Stimulated activated CD4-positive, alpha-beta T cell treated with anti-CD3 and anti-CD28 coated beads, Interleukin-2, amount 100 ng/mL, for 48 hours (primary cell): ENCODE measurements at regions not wholly inside any gene's neighbourhood (a gene's known extent, or its start where the extent isn't known, plus 50 kb on each side); places are given as distances from the start of the nearest gene placed in this dataset.
"Not testable (repeated sequence)": the region's sequence is repeated elsewhere in the genome, so short reads cannot be mapped to it uniquely, and the experiment has no call there.

Experiments
- DNase-seq, 2 donors: peaks; one replicate each; pipeline ENCODE4 v3.0.0-alpha.2; 2020

- DNase-seq: no peak
Observed at GRCh38 chr9:86997156-86997555, 49.9 kb upstream of the GAS1 start.

- DNase-seq: no peak
Observed at GRCh38 chr9:86997951-86998350, 50.6 kb upstream of the GAS1 start.

GRCh38 chr9:87002517-87002916, 55.2 kb upstream of the GAS1 start:
- no peak for DNase-seq

DNA sequence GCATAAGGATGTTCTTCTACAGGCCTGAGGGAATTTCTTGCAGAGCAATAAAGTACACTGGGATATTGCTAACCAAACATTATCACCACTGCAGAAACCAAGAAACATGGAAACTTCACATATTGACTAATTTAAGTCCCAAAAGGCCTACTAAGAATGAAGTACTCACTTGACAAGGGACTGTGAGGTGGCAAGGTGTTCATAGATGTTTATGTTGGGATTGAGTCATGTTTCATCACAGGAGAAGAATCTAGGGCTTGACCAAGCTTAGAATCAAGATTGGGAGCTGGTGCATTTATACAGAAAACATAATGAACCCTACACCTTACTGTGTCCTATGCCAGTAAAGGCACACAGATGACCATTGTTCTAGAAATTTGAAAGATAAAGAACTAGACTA, 56.7 kb upstream of the GAS1 start:
- no peak for DNase-seq

GRCh38 chr9:87006956-87007355, 59.6 kb upstream of the GAS1 start:
- no peak for DNase-seq

- DNase-seq: no peak
Observed at GRCh38 chr9:87007711-87008366, 60.5 kb upstream of the GAS1 start.

DNA sequence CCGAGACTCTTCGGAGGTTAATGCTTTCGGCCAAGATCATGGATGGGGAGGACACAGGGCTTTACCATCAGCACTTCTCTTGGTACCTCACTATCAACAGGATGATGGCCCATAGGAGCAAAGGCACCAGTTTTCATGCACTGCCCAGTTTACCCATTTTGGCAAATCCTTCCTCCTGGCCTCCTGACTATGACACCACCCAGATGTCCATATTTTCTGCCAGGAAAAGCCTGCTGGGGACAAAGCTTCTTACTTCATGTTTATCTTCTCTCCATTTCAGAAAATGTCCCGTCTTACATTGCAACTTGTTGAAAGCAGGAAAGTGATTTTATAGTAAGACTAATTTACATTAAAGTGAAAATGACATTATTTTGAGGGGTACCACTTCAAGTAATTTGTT, 61.4 kb upstream of the GAS1 start:
- no peak for DNase-seq

- DNase-seq: no peak
Observed at GRCh38 chr9:87010626-87011025, 63.3 kb upstream of the GAS1 start.

GRCh38 chr9:87011551-87011950, 64.2 kb upstream of the GAS1 start:
- no peak for DNase-seq

- DNase-seq: no peak
Observed at GRCh38 chr9:87013490-87013889, 66.2 kb upstream of the GAS1 start.

- DNase-seq: no peak
Observed at GRCh38 chr9:87014436-87014835, 67.1 kb upstream of the GAS1 start.

DNA sequence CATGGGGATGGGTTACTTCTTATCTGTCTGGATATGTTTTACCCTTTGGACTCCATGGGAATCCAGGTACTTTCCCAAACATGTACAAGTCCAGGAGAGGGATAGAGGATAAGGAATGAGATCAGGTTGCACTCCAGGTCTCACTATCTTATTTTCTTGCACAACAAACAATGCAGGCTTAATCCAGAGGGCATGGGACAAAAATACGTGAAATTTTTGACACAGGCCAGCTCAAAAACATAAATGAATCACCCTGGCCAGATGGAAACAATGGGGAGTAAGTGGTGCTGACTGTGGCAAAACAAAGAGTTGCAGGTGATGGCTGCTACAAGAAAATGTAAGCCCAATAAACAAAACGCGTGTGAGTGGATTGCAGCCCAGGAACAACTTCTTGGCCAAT, 69.4 kb upstream of the GAS1 start:
- DNase-seq: no peak

DNA sequence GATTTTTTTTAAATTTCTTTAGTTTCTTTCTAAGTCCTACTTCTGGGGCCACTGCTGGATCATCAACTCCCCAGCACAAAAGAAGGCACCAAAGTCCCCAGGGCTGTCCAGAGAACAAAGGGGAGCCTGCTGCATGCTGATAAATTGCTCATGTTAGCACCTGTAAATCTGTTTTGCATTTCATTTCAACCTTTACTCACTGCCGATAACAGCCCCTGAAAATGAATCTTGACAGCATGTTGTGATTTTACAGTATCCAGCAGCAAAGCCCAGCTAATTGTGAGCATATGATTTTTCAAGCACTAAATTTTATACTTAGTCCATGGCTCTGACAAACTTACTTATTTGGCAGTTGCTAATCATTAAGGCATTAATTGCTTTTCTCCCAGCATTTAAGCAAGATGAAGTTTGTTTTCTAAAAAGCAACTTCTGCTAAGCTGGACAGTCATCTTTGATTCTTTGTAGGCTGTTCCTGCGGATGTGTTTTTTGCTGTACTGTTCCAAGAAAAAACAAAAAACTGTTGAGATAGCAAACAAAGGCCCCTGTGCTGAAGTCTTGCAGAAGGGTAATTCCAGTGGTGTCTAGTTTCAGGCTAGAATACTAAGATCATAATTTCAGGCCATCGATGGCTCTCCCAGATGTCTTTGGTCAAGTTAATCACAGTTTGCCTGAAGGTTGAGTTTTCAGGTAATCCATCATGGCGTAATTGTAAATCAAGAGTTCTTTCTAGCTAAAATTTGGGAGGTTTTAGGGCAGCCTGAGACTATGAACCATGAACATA, 73.1 kb upstream of the GAS1 start:
- no peak for DNase-seq

GRCh38 chr9:87022178-87022577, 74.9 kb upstream of the GAS1 start:
- no peak for DNase-seq

GRCh38 chr9:87026204-87026603, 78.9 kb upstream of the GAS1 start:
- no peak for DNase-seq

GRCh38 chr9:87028836-87029235, 81.5 kb upstream of the GAS1 start:
- not testable (repeated sequence) for DNase-seq

GRCh38 chr9:87029905-87030304, 82.6 kb upstream of the GAS1 start:
- no peak for DNase-seq

- DNase-seq: no peak
Observed at GRCh38 chr9:87034841-87035240, 87.5 kb upstream of the GAS1 start.

DNA sequence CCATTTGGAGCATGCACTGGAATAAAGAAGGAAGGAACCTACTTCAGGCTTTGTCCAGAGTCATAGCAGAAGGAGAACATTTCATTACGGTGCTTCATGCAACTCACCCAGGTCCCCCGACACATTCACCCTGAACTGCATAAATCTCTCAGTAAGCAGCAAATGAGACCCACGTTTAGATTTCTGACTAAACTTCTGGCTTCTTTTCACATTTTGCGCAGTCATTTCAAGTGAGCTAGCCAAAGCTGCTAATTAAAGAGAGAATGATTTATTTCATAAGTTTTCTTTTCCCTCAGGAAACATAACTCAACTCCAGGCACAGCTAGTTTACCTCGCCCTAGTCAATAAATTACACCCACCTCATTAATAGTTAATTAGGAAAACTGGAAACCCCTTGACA, 88.6 kb upstream of the GAS1 start:
- DNase-seq: no peak

DNA sequence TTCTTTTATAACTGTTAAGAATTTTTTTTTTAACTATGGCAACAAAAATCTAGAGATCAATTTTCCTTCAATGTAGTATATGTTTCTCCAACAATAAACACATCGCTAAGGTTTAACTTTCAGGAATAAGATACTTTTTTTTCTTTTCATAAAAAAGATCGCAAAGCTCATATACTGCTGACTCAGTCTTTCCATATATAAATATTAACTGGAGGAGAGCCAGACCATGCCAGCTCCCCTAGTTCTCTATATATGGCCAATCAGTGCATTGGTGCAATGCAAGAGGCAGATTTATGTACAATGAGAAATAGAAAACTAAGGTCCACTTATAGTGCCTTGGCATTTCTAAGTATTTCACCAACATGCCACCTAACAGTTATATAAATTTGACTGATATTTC, 89.2 kb upstream of the GAS1 start:
- no peak for DNase-seq

- no peak for DNase-seq
Observed at GRCh38 chr9:87039809-87040392, 92.6 kb upstream of the GAS1 start.

GRCh38 chr9:87040410-87041009, 93.2 kb upstream of the GAS1 start:
- no peak for DNase-seq

DNA sequence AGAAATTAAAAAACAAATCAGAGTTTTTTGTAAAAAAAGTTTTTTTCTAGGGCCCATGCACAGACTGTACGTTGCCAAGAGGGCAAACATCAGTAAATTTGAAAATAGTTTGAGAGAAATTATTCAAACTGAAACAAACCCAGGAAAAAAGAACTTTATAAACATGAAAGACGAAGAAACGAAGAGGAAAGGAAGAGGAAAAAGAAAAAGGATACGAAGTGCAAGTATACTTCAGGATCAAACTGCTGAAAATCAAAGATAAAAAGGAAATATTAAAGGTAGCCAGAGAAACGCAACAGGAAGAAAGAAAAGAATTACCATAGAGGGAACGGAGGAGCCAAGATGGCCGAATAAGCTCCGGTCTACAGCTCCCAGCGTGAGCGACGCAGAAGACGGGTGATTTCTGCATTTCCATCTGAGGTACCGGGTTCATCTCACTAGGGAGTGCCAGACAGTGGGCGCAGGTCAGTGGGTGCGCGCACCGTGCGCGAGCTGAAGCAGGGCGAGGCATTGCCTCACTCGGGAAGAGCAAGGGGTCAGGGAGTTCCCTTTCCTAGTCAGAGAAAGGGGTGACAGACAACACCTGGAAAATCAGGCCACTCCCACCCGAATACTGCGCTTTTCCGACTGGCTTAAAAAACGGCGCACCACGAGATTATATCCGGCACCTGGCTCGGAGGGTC, 94.4 kb upstream of the GAS1 start:
- DNase-seq: not testable (repeated sequence)
